Activated CD8-positive, alpha-beta memory T cell treated with anti-CD3 and anti-CD28 coated beads, Interleukin-2, amount 10 ng/mL, durations not matched to agents 7 days and 5 days (primary cell): ENCODE measurements at regions not wholly inside any gene's neighbourhood (a gene's known extent, or its start where the extent isn't known, plus 50 kb on each side); places are given as distances from the start of the nearest gene placed in this dataset.

Experiments used
- ATAC-seq: fragments of 150-1000 bp; cut with Tn5 transposase; one replicate; pipeline ENCODE4 v1.10.0; 2021; ENCODE audit warnings: moderate library complexity
- CTCF ChIA-PET: fragments of 350-600 bp; sonication (Branson Sonifier 250); formaldehyde crosslinking; loops from one replicate; lab custom pipeline; 2021; ENCODE audit warnings: antibody characterized with exemption; lab: Charles Lee
- DNase-seq: peaks from one replicate; pipeline ENCODE4 v3.0.0-alpha.2; 2020
- H3K27ac Mint-ChIP-seq: one replicate; pipeline ENCODE4 v1.8.0; 2021; ENCODE audit warnings: mild to moderate bottlenecking, mixed read lengths
- H3K27me3 Mint-ChIP-seq: one replicate; pipeline ENCODE4 v1.8.0; 2021; ENCODE audit warnings: mixed read lengths
- H3K36me3 Mint-ChIP-seq: one replicate; pipeline ENCODE4 v1.8.0; 2021; ENCODE audit warnings: mild to moderate bottlenecking, mixed read lengths
- H3K4me1 Mint-ChIP-seq: one replicate; pipeline ENCODE4 v1.8.0; 2021; ENCODE audit warnings: mixed read lengths
- H3K4me3 Mint-ChIP-seq: one replicate; pipeline ENCODE4 v1.8.0; 2021; ENCODE audit warnings: mild to moderate bottlenecking, moderate library complexity, mixed read lengths
- H3K9me3 Mint-ChIP-seq: one replicate; pipeline ENCODE4 v1.8.0; 2022; ENCODE audit warnings: low read depth, mixed read lengths

DNA sequence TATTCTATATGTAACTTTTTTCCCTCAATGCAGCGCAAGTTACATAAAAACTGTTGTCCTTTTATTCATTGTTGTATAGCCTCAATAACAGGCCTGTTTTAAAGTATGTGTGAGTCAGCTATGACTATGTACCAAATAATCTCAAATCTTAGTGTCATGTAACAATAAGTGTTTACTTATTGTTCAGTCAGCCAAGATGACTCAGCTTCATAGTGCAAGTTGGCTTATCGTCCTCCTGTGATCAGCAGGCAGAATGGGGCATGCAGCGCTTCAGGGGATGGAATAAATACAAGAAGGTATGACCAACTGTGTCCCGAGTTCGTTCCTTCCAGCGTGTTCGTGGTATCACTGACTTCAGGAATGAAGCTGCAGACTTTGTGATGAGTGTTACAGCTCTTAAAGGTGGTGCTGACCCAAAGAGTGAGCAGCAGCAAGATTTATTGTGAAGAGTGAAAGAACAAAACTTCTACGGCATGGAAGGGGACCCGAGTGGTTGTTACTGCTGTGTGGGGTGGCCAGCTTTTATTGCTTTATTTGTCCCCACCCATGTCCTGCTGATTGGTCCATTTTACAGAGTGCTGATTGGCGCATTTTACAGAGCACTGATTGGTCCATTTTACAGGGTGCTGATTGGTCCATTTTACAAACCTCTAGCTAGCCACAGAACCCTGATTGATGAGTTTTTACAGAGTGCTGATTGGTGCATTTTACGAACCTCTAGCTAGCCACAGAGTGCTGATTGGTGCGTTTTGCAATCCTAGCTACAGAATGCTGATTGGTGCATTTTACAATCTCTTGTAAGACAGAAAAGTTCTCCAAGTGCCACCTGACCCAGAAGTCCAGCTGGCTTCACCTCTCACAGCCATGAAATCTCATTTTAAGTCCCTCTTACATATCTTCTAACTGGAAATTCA lies 1016.0 kb downstream of the MCTP2 start:
- no peak for DNase-seq
- CTCF ChIA-PET: no interaction called here

DNA sequence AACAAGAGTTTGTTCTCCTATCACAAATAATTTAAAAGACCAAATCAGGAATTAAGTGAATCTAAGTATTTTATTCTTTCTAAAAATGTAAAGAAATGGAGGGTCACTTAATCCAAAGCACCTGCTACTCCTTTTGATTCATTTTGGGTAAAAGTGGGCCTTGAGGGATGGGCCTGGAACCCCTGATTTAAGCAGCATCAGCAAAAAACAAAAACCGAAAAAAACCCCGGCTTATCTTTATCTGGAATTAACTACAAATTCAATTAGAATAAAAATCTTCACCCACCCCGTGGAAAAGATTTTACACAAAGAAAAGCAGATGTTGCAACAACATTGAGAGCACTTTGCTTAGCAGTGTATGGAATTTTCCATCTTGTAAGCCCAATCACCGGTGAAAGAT lies 1018.2 kb downstream of the MCTP2 start:
- no peak overlapping the region for H3K4me3 Mint-ChIP-seq
- no peaks in the 10 kb centered on the region for H3K9me3 Mint-ChIP-seq
- H3K4me1 Mint-ChIP-seq: no peaks in the 10 kb centered on the region
- ATAC-seq (no peak), DNase-seq (no peak)
- H3K27ac Mint-ChIP-seq: no peak overlapping the region
- H3K27me3 Mint-ChIP-seq: no peaks in the 10 kb centered on the region
- CTCF ChIA-PET: no interaction called here
- H3K36me3 Mint-ChIP-seq: no peaks in the 10 kb centered on the region

More for the DNA sequence above, 1016.0 kb downstream of the MCTP2 start:
- no peaks in the 10 kb centered on the region for H3K9me3 Mint-ChIP-seq
- ATAC-seq: no peak
- no peak overlapping the region for H3K27ac Mint-ChIP-seq
- H3K4me1 Mint-ChIP-seq: no peaks in the 10 kb centered on the region
- H3K4me3 Mint-ChIP-seq: no peak overlapping the region
- H3K27me3 Mint-ChIP-seq: no peaks in the 10 kb centered on the region
- no peaks in the 10 kb centered on the region for H3K36me3 Mint-ChIP-seq

DNA sequence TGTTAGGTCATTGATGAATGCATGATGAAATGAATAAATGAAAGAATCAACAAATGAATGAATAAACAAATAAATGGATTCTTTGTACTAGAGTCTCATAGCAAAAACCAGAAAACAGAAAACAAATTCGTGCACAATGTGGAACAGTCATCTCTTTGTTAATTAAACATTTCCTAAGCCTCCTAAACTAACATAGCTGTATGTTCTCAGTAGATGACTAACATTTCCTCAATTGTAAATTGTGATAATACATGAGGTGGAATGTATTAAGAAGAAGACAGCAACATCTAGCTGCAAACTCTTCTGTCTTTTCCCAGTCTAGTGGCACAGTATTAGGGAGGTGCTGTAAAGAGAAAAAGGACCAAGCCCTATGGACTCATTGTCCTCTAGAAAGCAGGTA lies 1021.0 kb downstream of the MCTP2 start:
- CTCF ChIA-PET: no interaction called here
- Mint-ChIP-seq H3K9me3 (no peaks in the 10 kb centered on the region), H3K27ac (no peak overlapping the region), H3K4me3 (no peak overlapping the region), H3K27me3 (peaks cover 12% of the 10 kb centered on the region), H3K4me1 (no peaks in the 10 kb centered on the region), H3K36me3 (no peaks in the 10 kb centered on the region)
- no peak for DNase-seq
- ATAC-seq: no peak

DNA sequence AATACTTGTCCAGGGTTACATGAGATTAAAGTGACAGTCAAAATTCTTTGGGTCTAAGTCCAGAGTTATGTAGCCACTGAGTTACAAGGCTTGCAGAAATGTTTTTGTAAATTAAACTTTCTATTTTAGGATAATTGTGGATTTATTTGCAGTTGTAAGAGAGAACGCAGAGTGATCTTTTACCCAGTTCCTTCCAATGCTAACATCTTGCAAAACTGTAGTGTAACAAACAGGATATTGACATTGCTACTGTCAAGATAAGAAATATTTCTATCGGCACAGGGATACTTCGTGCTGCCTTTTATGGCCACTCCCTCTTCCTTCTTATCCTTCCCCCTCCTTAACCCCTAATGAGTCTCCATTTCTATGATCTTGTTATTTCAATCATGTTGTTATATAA lies 1022.9 kb downstream of the MCTP2 start:
- DNase-seq (no peak), ATAC-seq (no peak)
- no peak overlapping the region for H3K27ac Mint-ChIP-seq
- CTCF ChIA-PET: no interaction called here
- peaks cover 23% of the 10 kb centered on the region for H3K27me3 Mint-ChIP-seq
- H3K36me3 Mint-ChIP-seq: no peaks in the 10 kb centered on the region
- H3K4me3 Mint-ChIP-seq: no peak overlapping the region
- H3K4me1 Mint-ChIP-seq: no peaks in the 10 kb centered on the region
- H3K9me3 Mint-ChIP-seq: no peaks in the 10 kb centered on the region

DNA sequence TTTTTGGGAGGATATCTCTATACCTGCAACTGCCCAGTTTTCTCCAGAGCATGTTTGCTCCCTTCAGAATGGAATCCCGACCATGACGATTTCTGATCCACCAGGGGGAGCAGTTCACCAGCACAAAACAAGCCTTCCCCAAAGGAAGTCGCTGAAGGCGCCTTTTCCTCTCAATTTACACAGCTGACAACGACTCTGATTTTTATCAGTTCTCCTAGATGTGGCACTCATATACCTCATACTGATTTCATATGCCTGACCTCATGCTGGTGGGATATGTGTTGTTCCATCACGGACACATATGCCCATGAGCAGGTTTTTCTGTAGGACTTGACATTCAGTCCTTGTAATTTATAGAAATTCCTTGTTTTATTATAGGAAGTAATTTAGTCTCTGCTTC lies 1028.2 kb downstream of the MCTP2 start:
- Mint-ChIP-seq H3K9me3 (no peaks in the 10 kb centered on the region), H3K4me3 (no peak overlapping the region), H3K36me3 (no peaks in the 10 kb centered on the region), H3K27ac (no peak overlapping the region), H3K4me1 (peaks cover 2% of the 10 kb centered on the region), H3K27me3 (peaks cover 51% of the 10 kb centered on the region)
- ATAC-seq (peak; percentile 47), DNase-seq (peak; percentile 63)
- CTCF ChIA-PET: interaction anchor here (0.7 to 1.7 kb wide), 8 partner anchors 21 to 677 kb away, joined by 3 to 11 read pairs (median 3); no protein-coding TSS in a partner anchor

DNA sequence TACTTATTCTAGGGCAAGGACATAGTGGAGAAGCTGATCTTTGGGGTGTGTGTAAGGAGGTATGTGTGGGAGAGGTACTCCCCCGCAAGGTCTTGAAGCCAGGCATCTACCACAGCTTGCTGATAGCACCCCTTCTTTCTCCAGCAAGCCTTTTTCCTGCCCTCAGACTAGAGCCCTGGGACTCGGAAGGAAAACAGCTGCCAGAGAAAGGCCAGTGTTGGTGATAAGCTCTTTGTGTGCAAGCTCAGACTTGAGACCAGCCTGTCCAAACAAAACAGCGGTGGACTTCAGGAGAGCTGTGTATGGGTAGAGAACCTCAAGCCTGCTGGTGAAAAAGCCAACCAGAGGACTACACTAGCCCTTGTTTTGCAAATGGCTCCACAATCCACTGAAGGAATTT lies 1028.6 kb downstream of the MCTP2 start:
- CTCF ChIA-PET: interaction anchor here (0.7 to 1.7 kb wide), 7 partner anchors 21 to 678 kb away, joined by 3 to 11 read pairs (median 3); no protein-coding TSS in a partner anchor
- no peak for DNase-seq
- Mint-ChIP-seq H3K4me3 (no peak overlapping the region), H3K4me1 (peaks cover 2% of the 10 kb centered on the region), H3K9me3 (no peaks in the 10 kb centered on the region), H3K36me3 (no peaks in the 10 kb centered on the region), H3K27ac (no peak overlapping the region), H3K27me3 (peaks cover 48% of the 10 kb centered on the region)
- ATAC-seq: no peak

DNA sequence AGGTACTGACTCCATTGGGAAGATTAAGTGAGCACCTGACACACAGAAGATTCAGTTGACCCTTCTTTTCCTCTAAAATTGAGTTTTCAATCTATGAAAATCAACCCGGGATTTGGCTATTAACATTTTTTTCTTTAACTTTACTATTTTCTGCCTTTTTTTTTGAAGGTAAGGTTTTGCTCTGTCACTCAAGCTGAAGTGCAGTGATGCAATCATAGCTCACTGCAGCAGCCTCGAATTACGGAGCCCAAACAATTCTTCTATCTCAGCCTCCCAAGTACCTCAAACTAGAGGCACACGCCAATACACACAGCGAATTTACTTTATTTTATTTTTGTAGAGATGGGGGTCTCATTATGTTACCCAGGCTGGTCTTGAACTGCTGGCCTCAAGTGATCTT lies 1029.5 kb downstream of the MCTP2 start:
- CTCF ChIA-PET: interaction anchor here (1.5 to 1.7 kb wide), 2 partner anchors 24 to 34 kb away, joined by 3 to 11 read pairs; no protein-coding TSS in a partner anchor
- no peak for DNase-seq
- Mint-ChIP-seq H3K4me1 (peaks cover 6% of the 10 kb centered on the region), H3K4me3 (no peak overlapping the region), H3K27ac (no peak overlapping the region), H3K9me3 (no peaks in the 10 kb centered on the region), H3K36me3 (no peaks in the 10 kb centered on the region), H3K27me3 (peaks cover 43% of the 10 kb centered on the region)
- ATAC-seq: no peak

DNA sequence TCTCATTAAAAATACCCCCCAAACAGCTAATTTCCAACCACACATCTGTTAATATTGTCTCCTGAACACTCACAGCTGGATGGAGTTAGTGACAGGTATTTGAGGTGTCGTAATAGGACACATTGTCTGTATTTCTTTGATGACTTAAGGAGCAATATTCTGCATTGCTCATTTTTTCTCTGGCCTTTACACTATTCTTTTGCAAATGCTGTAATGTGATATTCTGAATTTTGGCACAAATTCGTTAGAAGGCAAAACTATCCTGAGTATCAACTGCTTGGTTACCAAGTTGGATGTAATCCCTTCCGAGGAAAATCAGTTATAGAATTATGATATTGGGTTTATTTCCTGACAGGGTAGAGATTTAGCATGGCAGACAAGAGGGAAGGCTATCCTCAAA lies 1030.2 kb downstream of the MCTP2 start:
- DNase-seq: no peak
- CTCF ChIA-PET: no interaction called here
- no peak for ATAC-seq
- H3K36me3 Mint-ChIP-seq: no peaks in the 10 kb centered on the region
- H3K9me3 Mint-ChIP-seq: no peaks in the 10 kb centered on the region
- no peak overlapping the region for H3K4me3 Mint-ChIP-seq
- H3K27me3 Mint-ChIP-seq: peaks cover 47% of the 10 kb centered on the region
- peaks cover 9% of the 10 kb centered on the region for H3K4me1 Mint-ChIP-seq
- no peak overlapping the region for H3K27ac Mint-ChIP-seq

DNA sequence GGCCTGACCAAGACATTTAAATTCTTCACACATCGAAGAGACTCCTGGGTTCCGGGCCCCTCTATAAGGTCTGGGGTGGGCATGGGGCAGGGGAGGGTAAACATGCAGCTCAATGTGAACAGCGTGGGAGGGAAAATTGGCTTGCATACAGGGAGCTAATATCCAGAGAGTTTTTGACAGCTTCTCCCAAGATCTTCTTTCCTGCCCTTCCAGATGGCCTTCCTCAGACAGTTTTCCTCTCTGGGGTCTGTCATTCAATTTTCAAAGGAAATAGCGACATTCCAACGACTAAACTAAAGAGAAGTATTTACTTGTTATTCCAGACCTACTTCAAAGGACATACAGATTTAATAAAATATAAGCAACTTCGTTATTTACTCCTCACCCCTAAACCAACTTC lies 1030.6 kb downstream of the MCTP2 start:
- no peak overlapping the region for H3K27ac Mint-ChIP-seq
- peaks cover 48% of the 10 kb centered on the region for H3K27me3 Mint-ChIP-seq
- ATAC-seq: no peak
- no peak for DNase-seq
- no peaks in the 10 kb centered on the region for H3K36me3 Mint-ChIP-seq
- CTCF ChIA-PET: no interaction called here
- peaks cover 9% of the 10 kb centered on the region for H3K4me1 Mint-ChIP-seq
- H3K4me3 Mint-ChIP-seq: no peak overlapping the region
- no peaks in the 10 kb centered on the region for H3K9me3 Mint-ChIP-seq

DNA sequence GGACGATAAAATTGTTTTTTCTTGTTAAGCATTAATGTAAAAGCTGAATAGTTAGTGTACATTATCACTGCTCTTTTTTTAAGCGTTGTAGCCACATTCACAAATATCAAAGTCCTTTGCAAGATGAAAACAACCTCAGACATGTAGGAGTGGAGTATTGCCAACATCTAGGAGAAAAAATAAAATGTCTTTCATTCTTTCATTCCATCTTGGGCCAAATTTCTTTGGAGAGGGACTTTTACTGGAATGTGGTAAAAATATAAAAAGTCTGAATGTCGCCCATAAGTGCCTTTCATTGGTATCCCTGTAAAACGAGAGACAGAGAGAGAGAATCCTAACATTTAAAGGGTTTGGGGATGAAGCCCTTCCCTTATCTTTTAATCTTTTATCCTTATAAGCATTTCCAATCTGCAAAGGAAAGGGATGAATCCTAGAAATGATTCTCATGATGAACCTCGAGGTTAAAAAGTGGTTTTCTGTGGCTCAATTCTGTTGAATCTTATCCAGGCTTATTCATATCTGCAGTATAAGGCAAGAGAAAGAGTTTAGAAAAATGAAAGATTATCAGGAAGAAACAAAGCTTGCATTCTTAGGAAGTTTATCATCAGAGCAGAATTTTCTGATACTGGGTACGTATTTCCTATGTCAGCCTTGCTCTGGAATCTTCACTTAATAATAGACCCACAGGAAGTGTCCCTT lies 1031.7 kb downstream of the MCTP2 start:
- Mint-ChIP-seq H3K36me3 (no peaks in the 10 kb centered on the region), H3K27ac (no peak overlapping the region), H3K4me1 (peaks cover 9% of the 10 kb centered on the region), H3K9me3 (no peaks in the 10 kb centered on the region), H3K27me3 (peaks cover 46% of the 10 kb centered on the region), H3K4me3 (no peak overlapping the region)
- DNase-seq (no peak), ATAC-seq (no peak)
- CTCF ChIA-PET: no interaction called here

DNA sequence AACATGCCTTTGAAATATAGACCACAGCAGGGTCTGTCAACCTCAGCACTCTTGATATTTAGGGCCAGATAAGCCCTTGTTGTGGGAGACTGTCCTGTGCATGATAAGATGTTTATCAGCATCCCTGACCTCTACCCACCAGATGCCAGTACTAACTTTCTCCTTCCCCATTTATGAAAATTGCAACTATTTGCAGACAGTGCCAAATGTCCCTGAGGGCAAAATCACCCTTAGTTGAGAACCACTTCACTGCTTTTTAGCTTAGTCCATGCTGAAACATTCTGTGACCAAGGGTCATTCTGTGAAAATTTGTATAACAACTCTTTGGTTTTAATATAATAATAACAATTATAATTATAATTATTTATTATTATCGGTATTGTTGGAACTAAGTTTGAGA lies 1032.4 kb downstream of the MCTP2 start:
- no peak for DNase-seq
- H3K36me3 Mint-ChIP-seq: no peaks in the 10 kb centered on the region
- no peak overlapping the region for H3K4me3 Mint-ChIP-seq
- peaks cover 44% of the 10 kb centered on the region for H3K27me3 Mint-ChIP-seq
- peaks cover 9% of the 10 kb centered on the region for H3K4me1 Mint-ChIP-seq
- H3K27ac Mint-ChIP-seq: no peak overlapping the region
- H3K9me3 Mint-ChIP-seq: no peaks in the 10 kb centered on the region
- CTCF ChIA-PET: no interaction called here
- no peak for ATAC-seq

DNA sequence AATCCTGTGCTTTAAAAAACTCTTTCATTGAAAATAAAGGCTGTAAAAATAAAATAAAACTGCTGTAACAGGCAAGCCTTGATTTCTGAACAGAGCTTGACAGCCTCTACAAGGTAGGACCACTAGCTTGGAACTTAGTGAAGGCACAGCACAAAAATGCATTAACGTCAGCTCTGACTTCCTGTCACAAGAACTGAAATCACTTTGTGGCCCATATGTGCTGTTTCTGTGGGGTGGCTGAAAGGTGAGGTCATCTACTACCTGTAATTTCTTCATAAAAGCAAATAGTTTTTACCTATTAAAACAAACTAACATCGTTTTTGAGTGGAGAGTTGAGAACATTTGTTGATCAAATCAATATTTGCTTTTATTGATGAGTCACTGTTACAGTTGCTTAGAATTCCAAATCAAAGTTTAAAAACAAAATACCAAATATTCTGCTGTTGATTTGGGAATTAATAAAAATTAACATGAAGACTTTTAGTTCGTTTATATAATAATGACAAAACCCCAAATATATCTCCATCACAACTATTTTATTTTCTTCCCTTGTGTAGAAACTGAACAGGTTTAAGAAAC lies 1034.1 kb downstream of the MCTP2 start:
- CTCF ChIA-PET: no interaction called here
- Mint-ChIP-seq H3K9me3 (no peaks in the 10 kb centered on the region), H3K27me3 (peaks cover 35% of the 10 kb centered on the region), H3K36me3 (no peaks in the 10 kb centered on the region), H3K4me3 (no peak overlapping the region), H3K4me1 (peaks cover 7% of the 10 kb centered on the region), H3K27ac (no peak overlapping the region)
- DNase-seq: peak; percentile 42
- no peak for ATAC-seq

DNA sequence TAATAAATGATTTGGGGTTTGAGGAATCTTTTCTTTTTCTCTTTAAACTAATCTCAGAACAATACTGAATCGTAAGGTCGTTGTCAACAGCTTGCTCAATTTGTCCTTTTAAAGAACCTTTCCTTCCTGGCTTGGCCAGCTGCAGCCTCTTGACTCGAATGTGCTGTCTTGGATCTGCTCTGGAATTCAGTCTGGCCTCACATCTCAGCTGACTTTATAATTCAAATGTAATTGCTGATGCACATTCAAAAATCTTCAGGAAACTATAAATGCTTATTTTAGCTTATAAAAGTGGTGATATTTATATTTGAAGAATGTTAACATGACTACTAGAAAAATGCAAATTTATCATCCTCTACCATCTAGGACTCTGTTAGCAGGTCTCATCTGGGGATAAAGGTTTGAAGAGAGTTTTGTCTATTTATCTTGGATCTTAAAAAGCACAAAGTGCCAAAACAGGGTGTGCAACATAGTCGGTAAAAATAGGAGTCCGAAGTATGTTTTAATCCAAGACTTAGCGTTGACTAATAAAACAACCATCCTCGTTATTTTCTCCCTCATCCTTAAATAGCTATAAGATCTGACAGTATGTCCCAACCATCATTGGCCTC lies 1035.2 kb downstream of the MCTP2 start:
- Mint-ChIP-seq H3K36me3 (no peaks in the 10 kb centered on the region), H3K4me1 (peaks cover 7% of the 10 kb centered on the region), H3K9me3 (no peaks in the 10 kb centered on the region), H3K27ac (no peak overlapping the region), H3K4me3 (no peak overlapping the region), H3K27me3 (peaks cover 28% of the 10 kb centered on the region)
- CTCF ChIA-PET: interaction anchor here (1.1 to 1.5 kb wide), 2 partner anchors 34 to 67 kb away, joined by 3 read pairs; no protein-coding TSS in a partner anchor
- DNase-seq: no peak
- no peak for ATAC-seq
